GM18858 (cell line): ENCODE measurements at regions not wholly inside any gene's neighbourhood (a gene's known extent, or its start where the extent isn't known, plus 50 kb on each side); places are given as distances from the start of the nearest gene placed in this dataset.

Experiments used
- ATAC-seq: cut with Tn5 transposase; IDR thresholded peaks from one replicate; pipeline ENCODE4 v1.9.1; 2021; ENCODE audit not compliant: unreplicated experiment

- no peak for ATAC-seq
Measured at GRCh38 chr11:23023319-23023718, 163.0 kb upstream of the CCDC179 start.

GRCh38 chr11:23041001-23041503, 180.8 kb upstream of the CCDC179 start:
- ATAC-seq, result no peak

GRCh38 chr11:23058656-23059055, 198.4 kb upstream of the CCDC179 start:
- ATAC-seq, result no peak

GRCh38 chr11:23063276-23063675, 203.0 kb upstream of the CCDC179 start:
- ATAC-seq, result no peak

- peak; percentile 74 for ATAC-seq
Measured at GRCh38 chr11:23078289-23078971, 218.2 kb upstream of the CCDC179 start.

GRCh38 chr11:23079382-23079813, 219.1 kb upstream of the CCDC179 start:
- peak; percentile 73 for ATAC-seq

GRCh38 chr11:23087407-23087806, 227.1 kb upstream of the CCDC179 start:
- ATAC-seq, result no peak

GRCh38 chr11:23090659-23091058, 230.4 kb upstream of the CCDC179 start:
- no peak for ATAC-seq

GRCh38 chr11:23095650-23096189, 235.4 kb upstream of the CCDC179 start:
- no peak for ATAC-seq

- ATAC-seq, result no peak
Measured at GRCh38 chr11:23097891-23098290, 237.6 kb upstream of the CCDC179 start.

- no peak for ATAC-seq
Measured at GRCh38 chr11:23099256-23099655, 239.0 kb upstream of the CCDC179 start.

- no peak for ATAC-seq
Measured at GRCh38 chr11:23100726-23101125, 240.5 kb upstream of the CCDC179 start.

GRCh38 chr11:23103416-23103815, 243.1 kb upstream of the CCDC179 start:
- no peak for ATAC-seq

GRCh38 chr11:23111527-23111926, 251.3 kb upstream of the CCDC179 start:
- ATAC-seq, result no peak

GRCh38 chr11:23112390-23112789, 252.1 kb upstream of the CCDC179 start:
- no peak for ATAC-seq

- peak; percentile 59 for ATAC-seq
Measured at GRCh38 chr11:23112987-23113886, 253.0 kb upstream of the CCDC179 start.

GRCh38 chr11:23113887-23114216, 253.6 kb upstream of the CCDC179 start:
- no peak for ATAC-seq

GRCh38 chr11:23123753-23124152, 263.5 kb upstream of the CCDC179 start:
- ATAC-seq, result no peak

GRCh38 chr11:23124249-23124648, 264.0 kb upstream of the CCDC179 start:
- ATAC-seq, result no peak

GRCh38 chr11:23124996-23125395, 264.7 kb upstream of the CCDC179 start:
- no peak for ATAC-seq

- ATAC-seq, result no peak
Measured at GRCh38 chr11:23127706-23128105, 267.4 kb upstream of the CCDC179 start.

- ATAC-seq, result no peak
Measured at GRCh38 chr11:23134627-23135026, 274.4 kb upstream of the CCDC179 start.
